DND-41 (cell line): ENCODE measurements at regions not wholly inside any gene's neighbourhood (a gene's known extent, or its start where the extent isn't known, plus 50 kb on each side); places are given as distances from the start of the nearest gene placed in this dataset.

Experiments
- CTCF ChIP-seq: IDR thresholded peaks from 2 replicates; pipeline ENCODE4 v1.5.1; 2012; ENCODE audit warnings: borderline replicate concordance, low read length, moderate library complexity, mild to moderate bottlenecking; ENCODE audit not compliant: poor library complexity, severe bottlenecking; ENCODE audit errors: extremely low read depth
- EZH2 ChIP-seq: IDR thresholded peaks from 3 replicates; pipeline ENCODE4 v1.6.1; 2012; ENCODE audit warnings: borderline replicate concordance, low read depth, mild to moderate bottlenecking, moderate library complexity, low read length, inconsistent platforms; ENCODE audit not compliant: severe bottlenecking

GRCh38 chr13:90880790-90881189, 466.7 kb upstream of the MIR17HG start:
- no peak for TF ChIP-seq CTCF
- no peak for TF ChIP-seq EZH2
